ENCODE measurements at regions not wholly inside any gene's neighbourhood (a gene's known extent, or its start where the extent isn't known, plus 50 kb on each side); places are given as distances from the start of the nearest gene placed in this dataset.

- TF ChIP-seq CTCF (conservative IDR thresholded peaks at IDR 0.05) (no peak), ZFX (IDR thresholded peaks at IDR 0.05) (no peak)
- H3K27ac ChIP-seq: no peak overlapping the region
Measured at GRCh38 chr7:88396948-88397322, 90.2 kb upstream of the STEAP4 start.

GRCh38 chr7:88396295-88396947 is 89.7 kb upstream of the STEAP4 start:
- no peak for TF ChIP-seq ZFX (IDR thresholded peaks at IDR 0.05)
- no peak for TF ChIP-seq CTCF (conservative IDR thresholded peaks at IDR 0.05)
- no peak overlapping the region for H3K27ac ChIP-seq

- no peak overlapping the region for H3K27ac ChIP-seq
- TF ChIP-seq CTCF (conservative IDR thresholded peaks at IDR 0.05) (no peak), ZFX (IDR thresholded peaks at IDR 0.05) (no peak)
Measured at GRCh38 chr7:88395715-88396114, 89.0 kb upstream of the STEAP4 start.

- no peak overlapping the region for H3K27ac ChIP-seq
- TF ChIP-seq ZFX (IDR thresholded peaks at IDR 0.05) (no peak), CTCF (conservative IDR thresholded peaks at IDR 0.05) (no peak)
Measured at GRCh38 chr7:88391247-88391646, 84.6 kb upstream of the STEAP4 start.

- TF ChIP-seq CTCF (conservative IDR thresholded peaks at IDR 0.05) (no peak), ZFX (IDR thresholded peaks at IDR 0.05) (no peak)
- H3K27ac ChIP-seq: no peak overlapping the region
Measured at GRCh38 chr7:88387368-88387767, 80.7 kb upstream of the STEAP4 start.

- TF ChIP-seq ZFX (IDR thresholded peaks at IDR 0.05): no peak
- H3K27ac ChIP-seq: no peak overlapping the region
Measured at GRCh38 chr7:88386665-88387156, 80.0 kb upstream of the STEAP4 start.

- TF ChIP-seq ZFX (IDR thresholded peaks at IDR 0.05) (no peak), CTCF (conservative IDR thresholded peaks at IDR 0.05) (no peak)
- no peak overlapping the region for H3K27ac ChIP-seq
Measured at GRCh38 chr7:88377434-88377833, 70.7 kb upstream of the STEAP4 start.

- TF ChIP-seq ZFX (IDR thresholded peaks at IDR 0.05): no peak
- no peak for TF ChIP-seq CTCF (conservative IDR thresholded peaks at IDR 0.05)
- no peak overlapping the region for H3K27ac ChIP-seq
Measured at GRCh38 chr7:88368686-88369085, 62.0 kb upstream of the STEAP4 start.
